HG02678 (cell line): ENCODE measurements at regions not wholly inside any gene's neighbourhood (a gene's known extent, or its start where the extent isn't known, plus 50 kb on each side); places are given as distances from the start of the nearest gene placed in this dataset.

Source experiments
- ATAC-seq: cut with Tn5 transposase; IDR thresholded peaks from one replicate; pipeline ENCODE4 v1.9.1; 2021; ENCODE audit warnings: mild to moderate bottlenecking, moderate library complexity; ENCODE audit not compliant: unreplicated experiment

DNA sequence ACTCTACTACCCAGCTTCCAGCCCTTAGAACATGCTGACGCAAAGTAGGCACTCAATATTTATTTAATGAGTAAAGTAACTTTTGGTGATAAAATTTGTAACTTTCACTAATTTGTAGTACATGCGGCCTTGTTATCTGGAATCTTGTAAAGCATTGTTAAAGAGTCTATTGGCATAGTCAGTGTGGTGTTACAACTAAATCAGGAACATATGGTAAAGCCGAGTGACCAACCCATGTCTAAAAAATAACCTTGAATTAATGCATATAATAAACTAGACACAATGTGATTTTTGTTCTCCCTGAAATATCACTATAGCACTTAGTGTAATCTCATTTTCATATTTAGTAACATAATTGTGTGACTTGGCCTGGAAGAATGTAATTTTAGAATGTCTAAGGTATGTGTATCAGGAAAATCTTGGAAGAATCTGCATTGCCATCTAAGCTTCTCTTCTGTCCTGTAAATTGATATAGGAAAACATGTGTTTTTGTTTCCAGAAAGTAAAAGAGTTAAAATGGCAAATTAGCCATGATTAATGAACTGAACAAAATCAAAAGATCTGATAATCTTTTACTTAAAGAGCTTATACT is 256.7 kb upstream of the GNAI1 start:
- ATAC-seq = no peak

GRCh38 chr7:79876848-79877252 is 257.8 kb upstream of the GNAI1 start:
- no peak for ATAC-seq

DNA sequence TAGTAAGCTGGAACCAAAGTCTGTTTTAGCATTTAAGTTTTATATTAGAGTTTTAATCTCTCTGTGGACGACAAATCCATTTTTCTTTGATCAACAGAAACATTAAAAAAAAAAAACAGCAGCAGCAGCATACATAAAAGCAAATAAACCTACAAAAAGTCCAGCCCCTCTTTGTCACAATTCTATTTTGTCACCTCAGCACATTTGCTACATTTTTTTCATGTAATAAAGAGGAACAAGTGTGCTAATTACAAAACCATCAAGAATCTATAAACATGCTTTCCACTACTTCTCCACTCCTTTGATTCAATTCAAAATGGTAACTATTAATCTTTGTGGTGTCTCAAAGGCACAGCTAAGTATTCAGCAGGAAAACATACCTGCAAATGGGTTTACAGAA is 259.8 kb upstream of the GNAI1 start:
- ATAC-seq = no peak

DNA sequence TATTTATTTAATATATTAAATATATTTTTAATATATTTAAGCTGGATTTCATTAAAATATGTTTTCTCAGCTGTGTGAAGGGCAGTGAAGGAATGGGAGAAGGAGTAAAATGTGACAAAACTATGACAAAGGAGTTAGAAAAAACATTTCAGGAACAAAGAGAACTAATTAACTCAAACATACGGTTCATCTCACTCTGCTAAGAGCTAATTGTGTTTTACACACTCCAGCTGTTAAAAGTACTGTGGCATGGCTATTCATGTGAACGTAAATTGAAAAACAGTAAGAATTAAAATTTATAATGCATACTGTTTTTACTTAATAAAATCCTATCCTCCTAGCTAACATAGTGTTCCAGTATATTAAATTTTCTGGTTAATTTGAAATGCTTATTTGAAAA is 262.5 kb upstream of the GNAI1 start:
- ATAC-seq = no peak

GRCh38 chr7:79868010-79868409 is 266.6 kb upstream of the GNAI1 start:
- ATAC-seq = no peak

- no peak for ATAC-seq
Measured at GRCh38 chr7:79862447-79863210, 272.0 kb upstream of the GNAI1 start.

DNA sequence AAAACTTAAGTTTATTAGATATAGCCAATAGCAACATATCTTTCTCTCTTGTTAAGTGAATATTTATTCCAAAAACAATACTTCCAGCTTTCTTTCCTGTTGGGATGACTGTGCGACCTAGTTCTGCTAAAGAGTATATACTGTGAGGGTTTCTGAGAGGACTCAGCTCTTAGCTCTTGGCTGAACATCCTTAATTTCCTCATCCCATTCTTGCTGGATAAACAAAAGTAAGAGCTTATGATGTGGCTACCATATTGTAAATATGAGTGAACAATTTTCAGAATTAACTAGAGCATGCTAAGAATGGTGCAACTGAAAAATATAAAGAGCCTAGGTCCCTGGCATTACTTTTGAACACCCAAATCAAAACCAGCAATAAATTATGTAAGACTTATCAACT is 279.5 kb upstream of the GNAI1 start:
- ATAC-seq = no peak

DNA sequence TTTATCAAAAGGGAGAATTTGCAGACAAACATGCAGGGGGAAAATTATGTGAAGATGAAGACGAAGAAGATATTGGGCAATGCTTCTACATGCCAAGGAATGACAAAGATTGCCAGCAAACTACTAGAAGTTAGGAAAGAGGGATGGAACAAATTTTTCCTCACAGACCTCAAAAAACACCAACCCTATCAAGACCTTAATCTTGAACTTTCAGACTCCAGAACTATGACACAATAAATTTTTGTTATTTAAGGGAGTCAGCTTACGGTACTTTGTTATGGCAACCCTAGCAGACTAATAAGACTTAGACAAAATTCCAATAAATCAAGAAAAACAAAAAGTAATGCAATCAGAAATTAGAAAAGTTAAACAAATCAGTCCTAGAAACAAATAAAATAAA is 280.0 kb upstream of the GNAI1 start:
- ATAC-seq = no peak

DNA sequence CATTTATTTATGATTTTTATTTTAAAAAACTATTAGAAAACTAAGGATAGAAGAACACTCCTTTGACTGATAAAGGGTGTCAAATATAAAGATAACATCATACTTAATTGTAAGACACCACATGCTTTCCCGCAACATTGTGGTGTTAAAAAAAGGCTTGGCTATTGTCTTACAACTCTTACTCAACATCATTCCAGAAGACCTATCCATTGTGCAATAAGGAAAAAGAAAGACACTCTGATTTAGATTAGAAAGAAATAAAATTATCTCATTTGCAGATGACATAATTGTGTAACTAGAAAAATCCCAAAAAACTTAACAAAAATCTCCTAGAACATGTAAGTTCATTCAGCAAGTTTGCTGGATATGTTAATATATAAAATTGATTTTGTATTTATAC is 296.7 kb upstream of the GNAI1 start:
- no peak for ATAC-seq

- ATAC-seq = no peak
Measured at GRCh38 chr7:79833616-79834015, 301.0 kb upstream of the GNAI1 start.

DNA sequence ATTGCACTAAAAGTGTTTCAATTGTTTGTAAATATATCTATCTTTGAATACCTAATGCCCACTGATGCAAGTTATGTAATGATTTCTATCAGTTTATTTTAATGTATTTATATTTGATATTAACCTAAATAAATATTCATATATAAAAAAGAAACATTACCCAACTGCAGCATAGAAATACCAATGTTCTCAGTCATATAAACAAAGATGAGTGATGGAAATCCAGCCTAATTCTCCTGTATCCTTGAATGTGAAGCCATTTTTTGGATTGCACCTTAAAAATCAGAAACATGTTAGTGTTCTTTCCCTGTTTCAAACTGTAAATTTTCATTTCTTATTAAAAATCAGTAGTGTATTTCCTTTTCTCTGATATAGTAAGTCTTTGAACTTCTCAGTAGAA is 305.8 kb upstream of the GNAI1 start:
- ATAC-seq = no peak

DNA sequence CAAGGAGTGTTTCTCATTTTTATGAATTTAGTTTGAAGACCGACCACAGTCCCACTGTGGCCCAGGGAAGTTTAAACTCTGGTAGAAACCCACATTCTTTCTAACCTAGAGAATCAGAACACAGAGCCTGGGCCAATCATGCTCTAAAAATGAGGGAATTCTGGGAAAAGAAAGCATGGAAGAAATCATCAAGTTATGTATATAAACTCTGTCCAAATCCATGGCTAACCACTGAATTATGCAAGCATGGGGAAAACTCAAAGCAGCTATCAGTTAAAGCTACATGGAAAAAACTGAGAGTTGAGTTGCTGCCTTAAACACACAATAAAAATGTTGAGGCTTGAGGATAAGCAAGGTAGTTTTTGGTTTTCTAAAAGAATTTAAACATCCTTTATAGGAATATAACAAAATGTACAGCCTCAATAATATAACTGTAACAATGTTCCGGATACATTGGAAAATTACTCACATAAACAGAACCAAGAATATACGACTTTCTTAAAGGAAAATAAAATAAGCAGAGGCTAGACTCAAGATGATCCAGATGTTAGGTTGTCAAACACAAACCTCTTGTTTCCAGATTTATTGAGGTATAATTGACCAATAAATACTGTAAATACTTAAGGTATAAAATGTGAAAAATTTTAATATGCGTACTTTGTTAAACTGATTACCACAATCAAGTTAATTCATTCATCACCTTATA is 311.2 kb upstream of the GNAI1 start:
- no peak for ATAC-seq

DNA sequence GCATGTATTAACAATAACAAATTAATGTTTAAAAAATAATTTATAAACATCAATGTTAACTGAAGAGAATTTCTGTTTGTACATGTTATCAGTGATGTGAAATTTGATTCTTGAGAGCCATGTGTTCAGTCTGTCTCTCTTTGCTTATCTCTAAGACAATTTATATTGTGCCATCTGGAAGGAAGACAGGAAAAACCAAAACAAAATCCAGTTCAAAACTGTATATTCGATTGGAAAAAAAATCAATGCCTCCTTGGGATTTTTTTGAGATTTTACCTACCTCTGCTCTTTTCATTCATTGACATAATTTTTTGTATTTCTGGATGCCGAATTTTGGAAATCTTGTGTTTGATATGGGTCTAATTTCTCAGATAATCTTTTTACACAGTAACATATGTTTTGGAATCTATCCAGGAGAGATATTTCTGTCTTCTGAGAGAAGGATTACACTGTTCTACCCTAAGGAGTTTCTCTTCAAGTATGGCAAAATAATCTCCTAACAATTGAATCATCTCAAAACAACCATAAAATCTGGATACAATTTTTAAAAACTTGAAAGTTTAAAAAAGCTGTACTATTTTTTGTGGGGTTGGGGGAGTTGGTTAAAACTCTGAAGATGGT is 311.9 kb upstream of the GNAI1 start:
- no peak for ATAC-seq

DNA sequence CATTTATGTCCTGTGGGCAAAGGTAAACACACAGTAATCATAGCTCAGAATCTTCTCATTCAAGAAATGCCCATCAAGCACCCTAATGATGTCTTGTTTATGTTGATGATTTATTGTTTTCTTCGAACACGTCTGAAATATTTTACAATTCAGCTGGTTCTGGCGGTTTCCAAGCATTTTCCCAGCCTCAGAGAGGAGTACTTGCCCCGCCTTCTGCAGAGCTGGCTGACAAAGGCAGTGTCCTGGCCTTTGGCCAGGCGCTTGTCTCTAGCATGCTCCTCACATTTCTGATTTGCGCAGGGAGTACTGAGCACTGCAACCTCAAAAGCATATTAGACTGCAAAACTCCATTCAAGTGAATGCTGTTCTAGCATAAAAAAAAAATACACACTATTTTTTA is 314.2 kb upstream of the GNAI1 start:
- ATAC-seq = no peak

- no peak for ATAC-seq
Measured at GRCh38 chr7:79810916-79811315, 323.7 kb upstream of the GNAI1 start.

DNA sequence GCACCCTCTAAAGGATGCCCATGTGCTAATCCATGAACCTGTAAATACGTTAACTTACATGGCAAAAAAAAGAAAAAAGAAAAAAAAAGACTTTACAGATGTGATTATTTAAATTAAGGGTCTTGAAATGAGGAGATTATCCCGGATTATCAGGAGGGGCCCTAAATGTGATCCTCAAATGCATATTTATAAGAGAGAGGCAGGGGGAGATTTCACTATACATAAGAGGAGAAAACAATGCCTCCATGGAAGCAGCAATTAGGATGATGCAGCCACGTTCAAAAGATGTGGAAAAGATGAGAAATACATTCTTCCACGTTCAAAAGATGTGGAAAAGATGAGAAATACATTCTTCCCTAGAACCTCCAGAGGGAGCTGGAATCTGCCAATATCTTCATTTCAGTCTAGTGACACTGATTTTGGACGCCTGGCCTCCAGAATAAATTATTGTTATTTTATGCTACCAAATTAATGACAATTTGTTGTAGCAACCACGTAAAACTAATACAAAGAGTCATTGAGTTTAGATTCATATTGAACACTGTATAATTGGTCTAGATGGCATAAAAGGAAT is 328.4 kb upstream of the GNAI1 start:
- ATAC-seq = no peak

GRCh38 chr7:79790656-79791262 is 337.3 kb upstream of the MAGI2 start:
- no peak for ATAC-seq

- no peak for ATAC-seq
Measured at GRCh38 chr7:79789584-79790345, 336.3 kb upstream of the MAGI2 start.

- no peak for ATAC-seq
Measured at GRCh38 chr7:79787623-79788022, 334.2 kb upstream of the MAGI2 start.

- no peak for ATAC-seq
Measured at GRCh38 chr7:79787096-79787495, 333.6 kb upstream of the MAGI2 start.
